ENCODE measurements at regions not wholly inside any gene's neighbourhood (a gene's known extent, or its start where the extent isn't known, plus 50 kb on each side); places are given as distances from the start of the nearest gene placed in this dataset.

- no peak for DNase-seq (ENCODE audit: low read depth)
- TF ChIP-seq CTCF (IDR thresholded peaks at IDR 0.05; ENCODE audit: insufficient read depth, low read depth, low read length) = no peak
- ChIA-PET POLR2A (no interaction called here), CTCF (interaction anchor here (0.8 to 1.6 kb wide), 3 partner anchors 8 to 18 kb away, joined by 3 to 4 read pairs (median 3); no protein-coding TSS in a partner anchor)
- no peaks in the 10 kb centered on the region for H3K36me3 ChIP-seq (ENCODE audit: control insufficient read depth, insufficient read depth, low read length)
- H3K27me3 ChIP-seq (ENCODE audit: control insufficient read depth, insufficient read depth, low read length) = peaks cover 3% of the 10 kb centered on the region; the same call in 1 of the 2 replicates
- H3K4me3 ChIP-seq (ENCODE audit: low read depth, low read length) = no peak overlapping the region
Measured at GRCh38 chr19:31173991-31174390, 175.2 kb downstream of the TSHZ3 start.

DNA sequence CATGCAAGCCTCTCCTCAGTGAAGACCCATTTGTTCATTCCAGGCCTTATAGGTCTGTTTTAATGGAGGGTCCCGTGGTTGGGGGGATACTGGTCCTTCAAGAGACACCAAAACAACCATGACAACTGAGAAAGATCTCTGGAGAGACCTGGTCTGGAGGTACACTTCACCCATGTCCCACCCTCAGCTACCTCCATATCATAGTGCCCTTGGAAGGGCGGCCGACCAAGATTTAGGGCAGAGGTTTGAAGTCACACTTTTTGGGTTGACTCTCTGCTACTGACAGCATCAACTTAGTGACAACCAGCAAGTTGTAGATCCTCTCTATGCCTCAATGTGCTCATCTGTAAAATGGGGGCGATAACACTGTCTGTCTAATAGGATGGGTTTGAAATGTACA is 177.3 kb downstream of the TSHZ3 start:
- no peaks in the 10 kb centered on the region; the same call in 1 of the 2 replicates for H3K27me3 ChIP-seq (ENCODE audit: control insufficient read depth, insufficient read depth, low read length)
- ChIA-PET CTCF (interaction anchor here (1.1 kb wide), 1 partner anchor 15 kb away, joined by 3 read pairs; no protein-coding TSS in a partner anchor), POLR2A (no interaction called here)
- no peak for TF ChIP-seq CTCF (IDR thresholded peaks at IDR 0.05; ENCODE audit: insufficient read depth, low read depth, low read length)
- no peak overlapping the region for H3K4me3 ChIP-seq (ENCODE audit: low read depth, low read length)
- DNase-seq (ENCODE audit: low read depth) = no peak
- no peaks in the 10 kb centered on the region for H3K36me3 ChIP-seq (ENCODE audit: control insufficient read depth, insufficient read depth, low read length)

DNA sequence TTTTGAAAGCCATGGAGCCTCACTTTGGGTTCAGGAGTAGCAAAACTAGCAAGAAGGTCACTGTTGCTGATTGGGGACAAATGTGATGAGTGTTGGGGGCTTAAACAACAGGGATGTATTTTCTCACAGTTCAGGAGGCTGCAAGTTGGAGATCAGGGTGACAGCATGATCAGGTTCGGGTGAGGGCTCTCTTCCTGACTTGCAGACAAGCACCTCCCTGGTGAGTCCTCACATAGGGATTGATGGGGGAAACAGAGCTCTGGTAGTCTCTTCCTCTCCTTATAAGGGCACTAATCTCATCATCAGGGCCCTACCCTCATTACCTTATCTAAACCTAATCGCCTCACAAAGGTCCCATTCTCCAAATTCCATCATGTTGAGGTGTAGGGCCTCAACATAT is 179.2 kb downstream of the TSHZ3 start:
- CTCF ChIA-PET = no interaction called here
- no peaks in the 10 kb centered on the region for H3K27me3 ChIP-seq (ENCODE audit: control insufficient read depth, insufficient read depth, low read length)
- H3K4me3 ChIP-seq (ENCODE audit: low read depth, low read length) = no peak overlapping the region
- no peak for TF ChIP-seq CTCF (IDR thresholded peaks at IDR 0.05; ENCODE audit: insufficient read depth, low read depth, low read length)
- POLR2A ChIA-PET = no interaction called here
- no peaks in the 10 kb centered on the region for H3K36me3 ChIP-seq (ENCODE audit: control insufficient read depth, insufficient read depth, low read length)
- DNase-seq (ENCODE audit: low read depth) = no peak

DNA sequence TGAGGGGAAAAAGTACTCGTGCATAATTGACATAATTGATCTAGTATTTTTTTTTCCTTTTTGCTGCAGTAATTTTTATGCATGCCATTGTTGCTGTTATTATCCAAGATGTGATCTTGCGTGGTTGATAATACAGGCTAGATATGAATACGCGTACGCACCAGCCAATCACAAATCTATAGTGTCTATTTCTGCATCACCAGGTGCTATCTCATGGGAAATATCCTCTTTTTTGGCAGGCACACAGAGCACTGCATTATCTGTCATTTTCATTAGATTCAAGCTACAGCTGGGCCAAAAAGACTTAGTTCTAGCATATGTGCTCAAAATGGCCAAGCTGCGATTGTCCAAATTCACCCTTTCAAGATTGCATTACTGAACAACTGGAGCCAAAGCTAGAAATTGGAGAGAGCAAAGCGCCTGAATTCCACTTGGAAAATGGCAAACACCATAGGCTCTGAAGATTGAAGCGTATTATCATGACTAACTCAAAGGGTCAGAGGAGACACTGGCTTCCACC is 181.1 kb downstream of the TSHZ3 start:
- Histone ChIP-seq H3K36me3 (ENCODE audit: control insufficient read depth, insufficient read depth, low read length) (no peaks in the 10 kb centered on the region), H3K27me3 (ENCODE audit: control insufficient read depth, insufficient read depth, low read length) (no peaks in the 10 kb centered on the region), H3K4me3 (ENCODE audit: low read depth, low read length) (no peak overlapping the region)
- ChIA-PET CTCF (interaction anchor here (2.1 kb wide), 1 partner anchor 13 kb away, joined by 6 read pairs; no protein-coding TSS in a partner anchor), POLR2A (no interaction called here)
- TF ChIP-seq CTCF (IDR thresholded peaks at IDR 0.05; ENCODE audit: insufficient read depth, low read depth, low read length) = no peak
- DNase-seq (ENCODE audit: low read depth) = no peak

GRCh38 chr19:31167690-31168089 is 181.5 kb downstream of the TSHZ3 start:
- ChIA-PET POLR2A (no interaction called here), CTCF (interaction anchor here (2.1 kb wide), 1 partner anchor 14 kb away, joined by 6 read pairs; no protein-coding TSS in a partner anchor)
- no peak overlapping the region for H3K4me3 ChIP-seq (ENCODE audit: low read depth, low read length)
- H3K36me3 ChIP-seq (ENCODE audit: control insufficient read depth, insufficient read depth, low read length) = no peaks in the 10 kb centered on the region
- DNase-seq (ENCODE audit: low read depth) = no peak
- no peak for TF ChIP-seq CTCF (IDR thresholded peaks at IDR 0.05; ENCODE audit: insufficient read depth, low read depth, low read length)
- H3K27me3 ChIP-seq (ENCODE audit: control insufficient read depth, insufficient read depth, low read length) = no peaks in the 10 kb centered on the region
